GM19324 (cell line): ENCODE measurements at regions not wholly inside any gene's neighbourhood (a gene's known extent, or its start where the extent isn't known, plus 50 kb on each side); places are given as distances from the start of the nearest gene placed in this dataset.
"Not testable (repeated sequence)": the region's sequence is repeated elsewhere in the genome, so short reads cannot be mapped to it uniquely, and the experiment has no call there.

Experiments
- ATAC-seq: cut with Tn5 transposase; IDR thresholded peaks from one replicate; pipeline ENCODE4 v1.9.1; 2021; ENCODE audit warnings: mild to moderate bottlenecking, moderate library complexity; ENCODE audit not compliant: unreplicated experiment, low FRiP score

DNA sequence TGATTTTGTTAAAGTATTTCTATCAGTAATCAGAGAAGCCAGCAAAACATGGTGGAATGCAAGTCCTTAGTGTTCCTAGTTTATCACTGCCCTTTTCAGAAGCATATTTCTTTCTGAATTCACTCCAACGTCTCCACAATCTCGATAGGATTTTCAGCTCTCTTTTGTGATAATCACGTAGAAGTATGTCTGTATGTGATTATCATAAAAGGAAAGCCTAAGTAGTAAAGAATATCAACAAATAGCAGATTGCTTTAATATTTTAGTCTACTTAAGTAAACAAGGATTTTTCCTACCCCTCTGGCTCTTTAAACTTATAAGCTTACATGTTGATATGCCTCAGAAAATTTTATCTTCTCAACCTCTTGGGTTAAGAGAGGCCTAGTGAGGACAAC lies 147.4 kb upstream of the NUDT4 start:
- ATAC-seq = no peak

DNA sequence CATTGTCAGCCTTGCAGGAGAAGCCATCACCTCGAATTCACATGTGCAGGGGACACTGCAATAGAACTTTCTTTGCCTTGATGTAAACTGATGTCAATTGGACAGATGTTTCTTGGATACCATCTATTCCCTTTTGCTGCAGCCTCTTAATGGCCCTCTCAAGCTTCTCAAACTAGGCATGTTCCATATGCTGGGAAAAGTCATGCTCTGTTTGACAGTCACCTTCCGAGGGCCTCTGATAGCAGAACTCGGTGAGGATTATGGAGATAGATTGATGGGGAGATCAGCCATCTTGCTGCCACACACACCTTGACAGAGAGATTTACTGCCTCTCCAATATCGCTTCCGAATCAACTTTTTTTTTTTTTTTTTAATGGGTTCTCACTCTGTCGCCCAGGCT lies 145.8 kb upstream of the NUDT4 start:
- no peak for ATAC-seq

DNA sequence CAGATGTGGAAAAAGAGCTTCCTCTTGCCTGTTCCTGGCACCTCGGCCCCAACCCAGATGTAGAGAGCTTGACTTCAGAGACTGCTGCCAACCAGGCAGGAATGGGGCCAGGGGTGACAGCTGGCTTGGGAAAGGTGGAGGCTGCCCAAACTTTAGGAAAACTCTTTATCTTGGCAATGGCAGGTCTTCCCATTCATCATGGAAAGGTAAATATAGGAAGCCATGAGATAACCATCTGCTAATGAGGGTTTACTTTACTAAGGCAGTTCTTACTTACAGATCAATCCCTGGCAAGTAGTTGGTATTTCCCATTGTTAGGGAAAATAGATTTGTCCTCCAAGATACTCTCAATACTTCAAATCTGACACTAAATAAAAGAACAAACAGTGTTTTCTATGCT lies 143.1 kb upstream of the NUDT4 start:
- ATAC-seq = no peak

DNA sequence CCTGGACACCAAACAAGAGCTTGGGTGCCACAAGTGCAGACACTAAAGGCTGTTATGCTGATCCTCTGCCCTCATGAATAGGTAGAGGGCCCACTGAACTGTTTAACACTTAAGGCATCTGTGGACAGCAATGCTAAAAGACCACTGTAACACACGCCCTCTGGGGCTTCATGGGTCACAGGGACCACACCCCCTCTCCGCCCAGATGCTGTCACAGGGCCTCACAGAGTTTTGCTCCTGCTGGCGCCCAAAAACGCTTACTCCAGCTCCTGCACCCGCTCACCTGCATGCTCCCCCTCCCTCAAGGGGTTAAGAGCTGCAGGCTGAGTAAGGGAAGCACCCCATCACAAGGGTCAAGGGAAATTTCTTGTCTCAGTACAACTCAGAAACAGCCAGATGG lies 141.8 kb upstream of the NUDT4 start:
- ATAC-seq = no peak

DNA sequence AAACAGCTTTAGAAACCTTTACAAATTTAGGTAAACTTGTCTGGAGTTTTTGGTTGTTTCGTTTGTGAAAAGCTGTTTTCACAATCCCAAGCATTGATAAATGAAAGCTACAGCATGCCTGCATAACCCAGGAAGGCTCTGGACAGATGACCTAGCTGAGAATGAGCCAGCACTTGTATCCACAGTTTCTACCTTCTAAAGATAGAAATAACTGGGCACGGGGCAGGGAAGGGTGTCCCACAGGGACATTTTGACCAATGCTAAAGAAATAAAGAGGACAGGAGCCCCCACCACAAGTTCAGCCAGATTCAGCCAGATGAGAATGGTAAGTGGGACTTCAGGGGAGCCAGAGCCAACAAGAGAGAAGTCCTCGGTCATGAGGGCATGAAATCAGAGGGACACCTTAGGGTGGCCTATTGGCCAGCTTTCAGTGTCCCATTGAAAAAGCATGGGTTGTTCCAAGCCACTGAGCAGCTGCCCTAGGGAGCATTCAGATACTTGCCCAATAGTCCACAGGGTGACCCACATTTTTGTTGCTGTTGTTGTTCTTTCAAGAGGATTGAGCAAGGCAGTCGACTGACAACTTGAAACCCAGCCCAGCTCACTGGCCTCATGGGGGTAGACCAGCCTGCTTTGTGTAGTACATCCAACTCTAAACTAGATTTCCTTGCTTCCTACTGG lies 140.3 kb upstream of the NUDT4 start:
- ATAC-seq = no peak

DNA sequence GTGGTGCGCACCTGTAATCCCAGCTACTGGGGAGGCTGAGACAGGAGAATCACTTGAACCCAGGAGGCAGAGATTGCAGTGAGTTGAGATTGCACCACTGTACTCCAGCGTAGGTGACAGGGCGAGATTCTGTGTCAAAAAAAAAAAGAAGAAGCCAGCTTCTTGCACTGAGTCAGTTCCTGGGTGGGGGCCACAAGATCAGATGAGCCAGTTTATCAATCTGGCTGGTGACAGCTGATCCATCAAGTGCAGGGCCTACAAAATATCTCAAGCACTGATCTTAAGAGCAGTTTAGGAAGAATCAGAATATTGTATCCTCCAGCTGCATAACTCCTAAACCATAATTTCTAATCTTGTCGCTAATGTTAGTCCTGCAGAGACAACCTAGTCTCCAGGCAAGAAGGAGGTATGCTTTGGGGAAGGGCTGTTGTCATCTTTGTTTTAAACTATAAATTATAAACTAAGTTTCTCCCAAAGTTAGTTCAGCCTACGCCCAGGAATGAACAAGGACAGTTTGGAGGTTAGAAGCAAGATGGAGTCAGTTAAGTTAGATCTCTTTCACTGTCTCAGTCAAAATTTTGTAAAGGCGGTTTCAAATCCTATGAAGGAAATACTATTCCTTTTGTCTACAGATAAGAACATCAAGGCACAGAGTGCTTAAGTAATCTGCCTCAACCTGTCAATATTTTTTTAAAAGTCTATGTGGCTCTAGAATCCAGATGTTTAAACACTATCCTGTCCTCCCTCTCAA lies 139.0 kb upstream of the NUDT4 start:
- not testable (repeated sequence) for ATAC-seq

DNA sequence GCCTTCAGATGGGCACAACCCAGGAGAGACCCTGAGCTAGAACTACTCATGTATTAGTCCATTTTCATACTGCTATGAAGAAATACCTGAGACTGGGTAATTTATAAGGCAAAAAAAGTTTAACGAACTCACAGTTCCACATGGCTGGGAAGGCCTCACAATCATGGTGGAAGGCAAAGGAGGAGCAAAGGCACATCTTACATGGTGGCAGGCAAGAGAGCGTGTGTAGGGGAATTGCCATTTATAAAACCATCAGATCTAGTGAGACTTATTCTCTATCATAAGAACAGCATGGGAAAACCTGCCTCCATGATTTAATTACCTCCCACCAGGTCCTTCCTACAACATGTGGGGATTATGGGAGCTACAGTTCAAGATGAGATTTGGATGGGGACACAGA lies 137.9 kb upstream of the NUDT4 start:
- ATAC-seq = not testable (repeated sequence)

DNA sequence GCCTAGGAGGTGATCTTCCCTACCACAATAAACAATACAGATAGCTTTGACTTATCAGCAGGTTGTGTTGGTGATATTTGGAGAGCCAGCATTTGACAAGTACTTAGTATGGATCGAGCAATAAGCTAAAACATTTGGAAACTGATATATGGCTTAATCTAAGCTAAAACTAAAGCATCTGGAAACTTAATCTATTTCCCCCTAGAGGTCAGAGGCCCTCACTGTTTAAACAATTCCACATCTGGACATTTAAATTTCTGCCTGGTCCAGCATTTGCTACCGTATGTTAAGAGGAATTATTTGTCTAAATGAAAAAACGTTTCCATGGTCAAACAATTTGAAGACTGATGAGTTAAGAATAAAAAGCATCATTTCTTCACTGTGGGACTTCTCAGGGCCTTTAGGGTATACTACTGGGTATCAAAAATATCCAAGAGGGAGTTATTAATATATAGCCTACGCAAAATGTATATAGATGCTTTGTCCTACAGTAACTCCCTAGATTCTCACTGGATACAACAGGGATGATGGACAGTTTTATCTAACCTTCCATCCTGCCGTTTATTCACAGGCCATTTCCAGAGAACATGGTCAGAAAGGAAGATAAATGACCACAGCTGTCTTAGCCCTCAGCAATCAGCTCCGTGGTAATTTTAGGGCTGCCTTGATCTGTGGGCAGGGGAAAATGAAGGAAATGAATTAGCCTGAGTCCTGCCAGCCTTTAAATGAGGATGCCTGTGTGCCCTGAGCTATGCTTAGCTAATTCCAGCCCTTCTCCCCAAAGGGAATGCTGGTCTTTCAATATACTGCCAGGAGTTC lies 135.4 kb upstream of the NUDT4 start:
- no peak for ATAC-seq

DNA sequence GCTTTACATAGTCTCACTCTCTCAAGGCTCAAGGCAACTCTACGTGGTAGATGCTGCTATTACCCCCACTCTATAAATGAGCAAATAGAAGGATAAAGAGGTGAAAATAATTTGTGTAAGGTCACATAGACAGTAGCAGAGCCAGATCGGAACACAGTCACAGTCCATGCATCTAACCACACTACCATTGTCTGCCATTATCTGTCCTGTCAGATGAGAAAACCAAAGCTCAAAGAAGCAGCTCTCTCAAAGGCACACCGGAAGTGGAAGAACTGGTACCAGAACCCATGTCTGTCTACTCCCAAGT lies 134.4 kb upstream of the NUDT4 start:
- ATAC-seq = no peak

DNA sequence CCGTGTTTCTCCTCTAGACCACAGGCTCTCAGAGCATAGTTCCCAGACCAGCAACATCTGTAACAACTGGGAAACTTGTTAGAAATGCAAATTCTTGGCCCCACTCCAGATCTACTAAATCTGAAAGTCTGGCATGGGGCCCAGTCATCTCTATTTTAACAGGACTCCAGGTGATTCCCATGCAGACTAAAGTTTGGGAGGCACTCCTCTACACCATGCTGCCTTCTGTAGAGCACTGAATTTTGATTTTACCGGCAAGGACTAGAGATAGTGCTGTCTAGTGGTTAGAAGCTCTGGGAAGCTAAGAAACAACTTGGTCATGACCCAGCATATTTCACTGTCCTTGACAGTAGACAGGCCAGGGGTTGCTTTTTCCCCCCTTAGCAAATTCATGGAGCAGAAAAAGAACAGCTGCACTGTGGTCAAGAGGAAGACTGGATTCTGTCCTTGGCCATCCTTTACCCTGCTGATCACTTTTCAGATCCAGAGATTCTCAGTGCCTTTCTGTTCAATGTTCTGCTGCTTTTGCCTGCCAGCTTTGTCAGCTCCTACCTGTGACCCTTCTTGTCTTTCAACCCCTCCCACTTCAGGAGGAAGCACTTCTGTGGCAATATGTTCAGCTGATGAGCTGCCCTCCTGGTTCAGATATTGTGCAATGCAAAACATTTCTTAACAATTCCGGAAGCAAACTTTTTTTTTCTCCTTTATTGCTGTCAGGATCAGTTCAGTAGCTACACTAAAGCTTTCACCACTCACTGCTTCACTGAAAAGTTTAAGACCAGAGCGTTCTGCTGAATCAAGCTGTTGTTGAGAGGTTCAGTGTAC lies 133.8 kb upstream of the NUDT4 start:
- ATAC-seq = no peak

DNA sequence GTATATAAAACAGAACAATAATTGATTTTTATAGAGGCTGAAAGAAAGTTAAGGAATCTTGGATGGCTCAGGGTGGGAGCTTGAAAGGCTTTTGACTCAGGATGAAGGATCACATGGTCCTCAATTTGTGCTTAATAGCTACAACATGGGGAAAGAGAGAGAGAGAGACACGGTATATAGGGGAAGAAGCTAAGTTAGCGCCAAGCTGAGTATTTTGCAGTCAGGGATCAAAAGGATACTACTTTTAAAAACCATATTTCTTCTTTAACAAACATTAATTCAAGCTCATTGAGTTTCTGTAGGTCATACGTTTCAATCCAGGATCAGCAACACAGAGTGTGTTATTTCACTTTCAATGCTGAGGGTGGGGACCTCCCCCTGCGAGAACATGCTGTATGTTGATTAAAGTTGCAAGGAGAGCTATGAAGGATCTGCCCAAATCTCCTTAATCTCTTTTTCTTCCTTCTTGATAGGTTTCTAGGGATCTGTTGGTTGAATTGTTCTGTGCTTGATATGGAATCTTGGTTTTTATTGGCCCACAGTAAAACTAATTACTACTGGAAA lies 133.1 kb upstream of the NUDT4 start:
- no peak for ATAC-seq

DNA sequence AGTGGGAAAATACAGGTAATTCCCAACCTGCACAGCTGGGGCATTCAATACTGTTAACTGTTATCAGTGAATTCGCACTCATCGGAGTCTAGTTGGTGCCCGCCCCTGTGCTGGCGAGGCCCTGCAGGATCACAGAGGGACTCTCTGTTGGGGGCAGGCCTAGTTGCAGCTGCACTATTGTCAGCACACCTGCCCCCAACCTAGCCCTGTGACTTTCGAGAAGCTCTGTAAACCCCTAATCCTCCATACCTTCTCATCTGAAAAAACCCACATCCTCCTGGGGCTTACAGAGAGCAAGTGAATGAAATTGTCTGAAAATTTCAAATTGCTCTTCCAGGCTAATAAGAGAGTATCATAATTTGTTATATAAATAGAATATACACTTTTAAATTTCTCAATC lies 132.2 kb upstream of the NUDT4 start:
- ATAC-seq = peak; percentile 71

DNA sequence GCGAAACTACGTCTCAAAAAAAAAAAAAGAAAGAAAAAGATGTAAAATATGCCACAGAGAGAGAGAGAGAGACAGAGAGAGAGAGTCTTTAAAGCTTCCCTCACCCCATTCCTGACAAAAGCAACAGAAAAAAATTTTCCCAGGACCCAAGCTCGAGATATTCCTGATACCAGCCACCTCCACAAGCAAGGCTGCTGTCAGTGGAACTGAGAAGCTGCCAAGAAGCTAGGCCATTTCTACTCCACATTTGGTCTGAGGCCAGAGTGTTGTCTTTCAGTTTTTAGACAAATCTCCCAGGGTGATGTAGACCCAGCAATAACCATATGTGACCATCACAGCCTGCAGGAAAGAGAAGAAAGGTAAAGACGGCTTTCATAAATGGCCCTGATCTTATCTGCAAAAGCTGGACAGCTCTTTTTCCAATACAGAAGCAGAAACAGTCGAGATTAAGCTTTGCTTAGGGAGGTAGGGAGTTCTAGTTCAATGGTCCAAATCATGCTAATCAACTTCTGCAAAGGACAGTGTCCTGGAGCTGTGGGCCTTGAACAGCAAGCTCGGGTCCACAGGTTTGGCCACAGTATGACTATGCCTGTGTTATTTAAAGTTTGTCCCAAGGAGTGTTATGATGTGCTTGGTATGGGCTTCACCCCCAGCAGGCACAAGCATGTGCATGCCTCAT lies 130.3 kb upstream of the NUDT4 start:
- ATAC-seq = no peak

DNA sequence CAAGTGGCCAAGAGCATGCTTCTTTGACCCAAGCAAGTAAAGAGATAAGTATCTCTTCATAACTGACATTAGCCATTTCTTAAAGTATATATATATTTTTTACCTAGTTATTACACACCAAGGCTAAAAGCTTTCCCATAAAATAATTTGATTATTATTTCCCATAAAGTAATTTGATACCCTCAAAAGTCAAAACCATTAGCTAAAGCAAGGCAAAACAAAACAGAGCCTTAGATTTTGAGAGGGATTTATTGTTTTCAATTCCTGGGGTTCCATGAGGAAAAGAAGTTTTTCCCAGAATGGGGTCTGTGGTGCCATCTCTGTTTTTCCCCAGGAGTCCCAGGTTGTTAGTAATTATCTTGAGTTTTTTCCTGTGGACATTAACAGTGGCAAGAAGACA lies 125.5 kb upstream of the NUDT4 start:
- no peak for ATAC-seq

DNA sequence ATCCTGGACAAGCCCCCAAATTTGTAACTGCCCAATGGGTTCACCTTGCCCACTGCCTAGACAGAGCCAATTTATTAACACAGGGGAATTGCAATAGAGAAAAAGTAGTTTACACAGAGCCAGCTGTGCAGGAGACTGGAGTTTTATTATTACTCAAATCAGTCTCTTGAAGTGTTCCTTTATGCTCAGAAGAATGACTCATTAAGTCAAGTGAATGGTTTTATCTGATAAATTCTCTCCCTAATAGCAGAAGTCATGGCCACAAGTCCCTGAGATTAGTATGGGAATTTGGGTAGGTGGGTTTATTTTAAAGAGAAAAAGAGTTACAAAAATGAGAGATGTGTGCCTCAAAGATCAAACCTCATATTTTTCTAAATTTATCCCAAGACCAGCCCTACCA lies 122.8 kb upstream of the NUDT4 start:
- ATAC-seq = no peak

DNA sequence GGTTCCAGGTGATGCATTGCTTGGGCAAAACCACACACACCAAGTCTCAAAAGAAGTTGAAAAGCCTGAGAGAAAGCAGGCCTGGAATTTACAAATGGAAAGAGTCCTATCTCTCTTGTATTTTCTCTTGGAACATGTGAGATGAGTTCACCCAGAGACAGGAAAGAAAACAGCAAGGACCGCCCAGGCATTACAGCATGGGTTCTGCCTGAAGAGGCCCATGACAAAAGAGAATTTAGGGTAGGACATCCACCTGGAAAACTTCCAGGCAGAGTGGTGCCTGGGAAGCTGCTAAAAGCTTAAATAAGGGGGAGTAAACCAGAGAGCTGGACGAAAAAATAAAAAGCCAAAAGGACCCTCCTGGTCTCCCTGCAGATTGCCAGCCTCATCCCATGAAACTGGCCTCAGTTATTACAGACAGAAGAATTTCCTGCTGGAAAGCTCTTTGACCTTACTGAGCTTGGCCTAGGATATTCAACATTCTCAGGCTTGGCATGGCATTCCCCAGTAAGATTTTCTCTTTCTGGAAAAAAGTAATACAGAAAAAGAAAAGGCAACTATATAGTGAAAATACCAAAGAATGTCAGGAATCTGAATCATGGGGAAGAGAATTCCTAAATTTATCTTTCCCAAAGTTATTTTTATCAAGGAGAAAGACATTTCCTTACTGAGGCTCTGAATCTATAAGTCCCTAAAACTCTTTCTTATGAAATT lies 121.3 kb upstream of the NUDT4 start:
- ATAC-seq = no peak

DNA sequence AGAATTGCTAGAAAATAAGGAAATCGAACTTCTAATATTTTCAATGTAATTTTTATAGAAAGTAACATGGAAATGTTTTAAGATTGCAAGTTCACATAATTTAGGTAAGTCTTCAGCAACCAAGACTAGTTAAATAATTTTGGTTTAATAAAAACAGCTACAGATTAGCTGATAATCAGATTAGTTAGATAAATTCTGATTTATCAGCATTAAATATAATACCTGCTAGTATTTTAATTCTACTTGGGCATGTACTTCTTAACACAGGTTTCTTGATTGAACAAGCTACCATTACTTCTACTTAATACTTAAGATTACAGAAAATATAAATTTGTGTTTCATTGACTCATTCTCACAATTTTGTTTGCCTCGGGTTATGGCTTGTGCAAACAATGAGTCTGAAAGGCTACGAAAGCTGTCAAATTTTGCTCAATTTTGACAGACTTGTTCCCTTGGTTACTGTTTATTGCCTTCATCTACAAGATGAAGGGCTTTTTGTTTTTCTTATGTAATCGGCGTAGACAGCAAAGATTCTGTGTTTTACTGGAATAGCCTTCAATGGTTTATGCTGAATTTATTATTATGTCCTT lies 116.1 kb upstream of the NUDT4 start:
- ATAC-seq = no peak

DNA sequence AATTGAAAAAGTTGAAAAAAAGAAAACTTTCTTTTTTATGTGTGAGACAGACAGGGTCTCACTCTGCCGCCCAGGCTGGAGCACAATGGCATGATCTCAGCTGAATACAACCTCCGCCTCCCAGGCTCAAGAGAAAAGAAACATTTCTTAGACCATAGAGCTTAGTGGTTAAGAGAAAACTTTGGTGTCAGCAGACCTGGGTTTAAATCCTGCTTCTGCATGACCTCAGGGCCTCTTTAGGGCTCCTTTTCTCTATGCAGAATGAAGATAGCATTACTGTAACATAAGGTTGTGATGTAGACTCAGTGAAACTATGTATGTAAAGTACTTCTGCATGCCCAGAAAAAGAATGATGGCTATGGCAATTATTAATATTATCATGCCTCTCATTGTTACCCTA lies 104.7 kb upstream of the NUDT4 start:
- ATAC-seq = no peak
